ENCODE measurements at regions not wholly inside any gene's neighbourhood (a gene's known extent, or its start where the extent isn't known, plus 50 kb on each side); places are given as distances from the start of the nearest gene placed in this dataset.

DNA sequence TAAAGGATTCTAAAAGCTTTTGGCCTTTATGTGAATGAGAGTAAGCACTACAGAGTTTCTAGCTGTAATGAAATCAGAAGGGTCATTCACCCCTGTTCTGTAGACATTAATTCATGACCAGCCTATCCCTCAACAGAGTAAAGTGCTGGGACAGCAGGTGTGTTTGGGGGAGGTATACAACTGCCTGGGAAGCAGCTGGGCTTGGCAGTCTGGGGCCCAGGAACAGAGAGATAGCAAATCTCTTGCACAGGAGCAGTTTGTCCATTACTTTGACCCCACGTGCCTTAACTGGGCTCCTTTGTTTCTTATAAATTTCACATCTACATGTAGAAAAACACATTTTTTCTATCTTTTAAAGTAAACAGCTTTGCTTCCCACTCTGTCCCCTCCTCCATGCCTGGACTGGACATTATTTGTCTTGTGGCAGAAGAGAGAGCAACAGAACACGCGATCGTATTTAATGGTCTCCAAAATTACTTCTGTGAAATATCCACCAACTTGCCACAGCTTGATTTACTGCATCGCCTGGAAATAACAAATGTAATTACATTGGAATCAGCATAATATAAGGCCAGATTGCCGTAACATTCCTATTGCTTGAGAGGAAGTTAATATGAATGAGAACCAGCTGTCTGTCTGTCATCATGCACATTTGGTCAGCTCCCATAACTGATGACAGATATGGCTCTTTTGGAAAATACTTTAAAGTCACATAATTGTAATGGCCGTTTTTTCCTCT is 263.8 kb downstream of the RBM43 start:
- BruUV-seq (replicated peaks): no TSS peak
- Histone ChIP-seq H3K36me3 (ENCODE audit: control insufficient read depth, insufficient read depth, low read length) (no peaks in the 10 kb centered on the region), H3K4me3 (ENCODE audit: low read depth, low read length) (no peak overlapping the region), H3K27me3 (replicated peaks; ENCODE audit: control insufficient read depth, insufficient read depth, low read length) (no peaks in the 10 kb centered on the region), H3K4me1 (no peaks in the 10 kb centered on the region), H3K9me3 (peaks cover 3% of the 10 kb centered on the region; the same call in 1 of the 2 replicates)
- ChIA-PET POLR2A (no interaction called here), CTCF (no interaction called here)
- TF ChIP-seq, protein P1, sequence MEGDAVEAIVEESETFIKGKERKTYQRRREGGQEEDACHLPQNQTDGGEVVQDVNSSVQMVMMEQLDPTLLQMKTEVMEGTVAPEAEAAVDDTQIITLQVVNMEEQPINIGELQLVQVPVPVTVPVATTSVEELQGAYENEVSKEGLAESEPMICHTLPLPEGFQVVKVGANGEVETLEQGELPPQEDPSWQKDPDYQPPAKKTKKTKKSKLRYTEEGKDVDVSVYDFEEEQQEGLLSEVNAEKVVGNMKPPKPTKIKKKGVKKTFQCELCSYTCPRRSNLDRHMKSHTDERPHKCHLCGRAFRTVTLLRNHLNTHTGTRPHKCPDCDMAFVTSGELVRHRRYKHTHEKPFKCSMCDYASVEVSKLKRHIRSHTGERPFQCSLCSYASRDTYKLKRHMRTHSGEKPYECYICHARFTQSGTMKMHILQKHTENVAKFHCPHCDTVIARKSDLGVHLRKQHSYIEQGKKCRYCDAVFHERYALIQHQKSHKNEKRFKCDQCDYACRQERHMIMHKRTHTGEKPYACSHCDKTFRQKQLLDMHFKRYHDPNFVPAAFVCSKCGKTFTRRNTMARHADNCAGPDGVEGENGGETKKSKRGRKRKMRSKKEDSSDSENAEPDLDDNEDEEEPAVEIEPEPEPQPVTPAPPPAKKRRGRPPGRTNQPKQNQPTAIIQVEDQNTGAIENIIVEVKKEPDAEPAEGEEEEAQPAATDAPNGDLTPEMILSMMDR (IDR thresholded peaks at IDR 0.05; ENCODE audit: insufficient read depth in 1 of 2, low read depth in 1 of 2, low read length in 1 of 2, severe bottlenecking in 1 of 2, unreplicated experiment in 1 of 2): no peak
- Mint-ChIP-seq H3K4me1 (ENCODE audit: low read depth, unreplicated experiment) (no peaks in the 10 kb centered on the region), H3K27ac (ENCODE audit: unreplicated experiment) (no peak overlapping the region), H3K27me3 (ENCODE audit: insufficient read depth, unreplicated experiment) (peaks cover 9% of the 10 kb centered on the region), H3K9me3 (ENCODE audit: unreplicated experiment) (no peaks in the 10 kb centered on the region), H3K36me3 (ENCODE audit: insufficient read depth, unreplicated experiment) (no peaks in the 10 kb centered on the region), H3K4me3 (ENCODE audit: unreplicated experiment) (no peak overlapping the region)
- DNase-seq: no peak
- intact Hi-C loops (cut with micrococcal nuclease; ENCODE audit: unreplicated experiment): no loop called here

DNA sequence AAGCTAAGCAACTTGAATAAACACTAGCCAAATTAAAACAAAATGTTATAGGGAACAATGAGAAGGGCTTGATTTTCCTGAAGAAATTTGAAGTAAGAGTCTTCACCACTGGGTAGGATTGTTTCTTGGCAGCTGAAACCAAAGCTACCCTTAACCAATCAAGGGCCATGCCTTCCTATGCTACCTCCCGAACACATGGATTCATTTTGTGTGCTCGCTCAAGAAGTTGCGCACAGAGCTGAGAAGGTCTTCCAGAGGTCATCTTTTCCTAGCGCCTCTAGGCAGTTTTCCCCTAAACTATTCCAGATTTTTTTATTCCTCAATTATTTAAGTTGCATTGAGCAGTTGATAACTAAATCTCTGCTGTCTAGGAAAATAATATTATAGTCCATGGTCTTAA is 264.6 kb downstream of the RBM43 start:
- ChIA-PET CTCF (no interaction called here), POLR2A (interaction anchor here (0.6 kb wide), 1 partner anchor 154 kb away, joined by 4 read pairs; no protein-coding TSS in a partner anchor)
- Histone ChIP-seq H3K4me3 (ENCODE audit: low read depth, low read length) (no peak overlapping the region), H3K4me1 (no peaks in the 10 kb centered on the region), H3K27me3 (replicated peaks; ENCODE audit: control insufficient read depth, insufficient read depth, low read length) (no peaks in the 10 kb centered on the region), H3K36me3 (ENCODE audit: control insufficient read depth, insufficient read depth, low read length) (no peaks in the 10 kb centered on the region), H3K9me3 (peaks cover 3% of the 10 kb centered on the region; the same call in 1 of the 2 replicates)
- BruUV-seq (replicated peaks): no TSS peak
- TF ChIP-seq, protein P1 (IDR thresholded peaks at IDR 0.05; ENCODE audit: insufficient read depth in 1 of 2, low read depth in 1 of 2, low read length in 1 of 2, severe bottlenecking in 1 of 2, unreplicated experiment in 1 of 2): no peak
- no peak for DNase-seq
- H3K27ac Mint-ChIP-seq (ENCODE audit: unreplicated experiment): no peak overlapping the region
- H3K4me3 Mint-ChIP-seq (ENCODE audit: unreplicated experiment): no peak overlapping the region
- peaks cover 9% of the 10 kb centered on the region for H3K27me3 Mint-ChIP-seq (ENCODE audit: insufficient read depth, unreplicated experiment)
- H3K36me3 Mint-ChIP-seq (ENCODE audit: insufficient read depth, unreplicated experiment): no peaks in the 10 kb centered on the region
- no peaks in the 10 kb centered on the region for H3K4me1 Mint-ChIP-seq (ENCODE audit: low read depth, unreplicated experiment)
- no peaks in the 10 kb centered on the region for H3K9me3 Mint-ChIP-seq (ENCODE audit: unreplicated experiment)
- intact Hi-C loops (cut with micrococcal nuclease; ENCODE audit: unreplicated experiment): no loop called here

DNA sequence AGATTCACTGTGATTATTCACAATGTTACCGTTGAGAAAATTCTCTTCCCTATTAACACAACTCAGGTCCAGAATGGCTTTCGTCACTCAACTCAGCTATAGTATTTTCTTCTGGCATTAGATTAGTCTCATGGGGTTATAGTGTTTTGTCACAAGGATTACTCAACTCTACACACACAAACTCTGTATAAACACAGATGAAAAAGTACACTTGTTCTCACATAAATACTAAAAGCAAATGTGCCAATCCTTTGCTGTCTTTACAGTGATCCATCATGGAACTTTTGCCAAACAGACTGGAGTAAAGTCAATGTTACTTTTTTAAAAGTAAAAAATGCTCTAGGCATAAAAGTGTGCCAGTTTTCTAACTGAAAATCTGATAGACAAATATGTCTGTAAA is 267.6 kb downstream of the RBM43 start:
- no peak overlapping the region for H3K4me3 Mint-ChIP-seq (ENCODE audit: unreplicated experiment)

More for the DNA sequence above, 267.6 kb downstream of the RBM43 start:
- H3K4me3 ChIP-seq (ENCODE audit: low read depth, low read length): no peak overlapping the region
- peaks cover 16% of the 10 kb centered on the region for H3K9me3 ChIP-seq
- DNase-seq: no peak
- Mint-ChIP-seq H3K27ac (ENCODE audit: unreplicated experiment) (no peak overlapping the region), H3K36me3 (ENCODE audit: insufficient read depth, unreplicated experiment) (no peaks in the 10 kb centered on the region), H3K9me3 (ENCODE audit: unreplicated experiment) (peaks cover 26% of the 10 kb centered on the region), H3K4me1 (ENCODE audit: low read depth, unreplicated experiment) (no peaks in the 10 kb centered on the region), H3K27me3 (ENCODE audit: insufficient read depth, unreplicated experiment) (peaks cover 9% of the 10 kb centered on the region)
- ChIA-PET POLR2A (no interaction called here), CTCF (no interaction called here)
- H3K36me3 ChIP-seq (ENCODE audit: control insufficient read depth, insufficient read depth, low read length): no peaks in the 10 kb centered on the region
- TF ChIP-seq, protein P1 (IDR thresholded peaks at IDR 0.05; ENCODE audit: insufficient read depth in 1 of 2, low read depth in 1 of 2, low read length in 1 of 2, severe bottlenecking in 1 of 2, unreplicated experiment in 1 of 2): no peak
- BruUV-seq (replicated peaks): no TSS peak
- no peaks in the 10 kb centered on the region for H3K27me3 ChIP-seq (replicated peaks; ENCODE audit: control insufficient read depth, insufficient read depth, low read length)
- H3K4me1 ChIP-seq: no peaks in the 10 kb centered on the region
- intact Hi-C loops (cut with micrococcal nuclease; ENCODE audit: unreplicated experiment): no loop called here
